ENCODE measurements at regions not wholly inside any gene's neighbourhood (a gene's known extent, or its start where the extent isn't known, plus 50 kb on each side); places are given as distances from the start of the nearest gene placed in this dataset.
"Not testable (repeated sequence)": the region's sequence is repeated elsewhere in the genome, so short reads cannot be mapped to it uniquely, and the experiment has no call there.

- no peak for DNase-seq
Measured at GRCh38 chr1:43108080-43108479, 64.0 kb downstream of the EBNA1BP2 start.

GRCh38 chr1:43107664-43108063, 64.4 kb downstream of the EBNA1BP2 start:
- no peak for DNase-seq

- no peak for DNase-seq
Measured at GRCh38 chr1:43104027-43104763, 67.9 kb downstream of the EBNA1BP2 start.

- no peak for DNase-seq
Measured at GRCh38 chr1:43101061-43101460, 71.0 kb downstream of the EBNA1BP2 start.

GRCh38 chr1:43098200-43098599, 73.9 kb downstream of the EBNA1BP2 start:
- no peak for DNase-seq

DNA sequence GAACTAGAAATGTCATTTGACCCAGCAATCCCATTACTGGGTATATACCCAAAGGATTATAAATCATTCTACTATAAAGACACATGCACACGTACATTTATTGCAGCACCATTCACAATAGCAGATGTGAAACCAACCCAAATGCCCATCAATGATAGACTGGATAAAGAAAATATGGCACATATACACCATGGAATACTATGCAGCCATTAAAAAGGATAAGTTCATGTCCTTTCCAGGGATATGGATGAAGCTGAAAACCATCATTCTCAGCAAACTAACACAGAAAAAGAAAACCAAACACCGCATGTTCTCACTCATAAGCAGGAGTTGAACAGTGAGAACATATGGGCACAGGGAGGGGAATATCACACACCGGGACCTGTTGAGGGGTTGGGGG, 75.6 kb downstream of the EBNA1BP2 start:
- not testable (repeated sequence) for DNase-seq

GRCh38 chr1:43090812-43091211, 81.3 kb downstream of the EBNA1BP2 start:
- DNase-seq: not testable (repeated sequence)

DNA sequence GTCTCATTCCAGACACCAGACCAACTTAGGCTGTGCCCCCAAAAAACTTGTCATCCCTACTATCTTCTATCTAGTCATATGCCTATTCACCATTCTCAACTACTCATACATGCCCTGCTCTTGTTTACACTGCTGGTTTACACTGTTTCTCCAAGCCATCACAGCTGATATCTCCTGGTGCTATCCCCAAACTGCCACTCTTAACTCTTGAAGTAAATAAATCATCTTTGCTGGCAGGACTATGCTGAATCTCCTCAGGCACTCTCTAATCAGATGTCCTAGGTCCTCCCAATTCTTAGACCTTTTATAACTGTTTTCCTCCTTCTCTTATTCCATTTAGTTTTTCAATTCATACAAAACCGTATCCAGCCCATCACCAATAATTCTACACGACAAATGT, 81.9 kb downstream of the EBNA1BP2 start:
- DNase-seq: not testable (repeated sequence)

DNA sequence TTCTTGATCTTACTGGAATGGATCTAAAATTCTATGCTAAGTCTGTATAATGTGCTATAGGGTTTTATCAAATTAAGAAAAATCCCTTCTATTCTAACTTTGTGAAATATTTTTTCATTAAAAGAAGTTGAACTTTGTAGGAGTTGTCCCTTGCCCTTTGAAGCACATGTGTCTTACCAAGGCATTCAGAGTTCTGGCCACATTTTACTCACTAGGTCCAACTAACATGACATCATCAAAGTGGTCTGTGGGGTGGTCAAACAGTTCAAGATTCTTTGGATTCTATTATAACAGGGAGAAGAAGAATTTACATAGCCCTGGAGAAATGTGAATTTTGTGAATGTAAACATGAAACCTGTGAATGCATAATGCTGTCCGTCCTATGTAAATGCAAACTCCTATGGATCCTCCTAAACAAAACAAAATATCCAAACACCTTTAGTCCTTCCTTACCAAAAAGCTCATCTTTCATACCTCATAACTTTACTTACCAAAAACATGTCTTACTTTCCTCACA, 88.7 kb downstream of the EBNA1BP2 start:
- no peak for DNase-seq

DNA sequence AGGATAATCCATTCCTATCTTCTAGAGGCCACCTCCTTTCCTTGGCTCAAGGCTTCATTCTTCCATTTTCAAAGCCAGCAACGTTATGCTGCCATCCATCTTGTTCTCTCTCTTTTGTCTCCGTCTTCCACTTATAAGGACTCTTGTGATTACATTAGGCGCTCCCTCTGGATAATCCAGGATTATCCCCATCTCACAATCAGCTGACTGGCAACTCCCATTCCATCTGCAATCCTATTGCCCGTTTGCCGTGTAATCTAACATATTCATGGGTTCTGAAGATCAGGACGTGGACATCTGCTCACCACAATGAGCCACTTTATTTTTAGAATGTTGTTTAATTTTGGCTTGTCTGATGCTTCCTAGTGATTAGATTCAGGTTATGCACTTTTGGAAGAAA, 89.3 kb downstream of the EBNA1BP2 start:
- no peak for DNase-seq

GRCh38 chr1:43077273-43077672, 94.8 kb downstream of the EBNA1BP2 start:
- no peak for DNase-seq

DNA sequence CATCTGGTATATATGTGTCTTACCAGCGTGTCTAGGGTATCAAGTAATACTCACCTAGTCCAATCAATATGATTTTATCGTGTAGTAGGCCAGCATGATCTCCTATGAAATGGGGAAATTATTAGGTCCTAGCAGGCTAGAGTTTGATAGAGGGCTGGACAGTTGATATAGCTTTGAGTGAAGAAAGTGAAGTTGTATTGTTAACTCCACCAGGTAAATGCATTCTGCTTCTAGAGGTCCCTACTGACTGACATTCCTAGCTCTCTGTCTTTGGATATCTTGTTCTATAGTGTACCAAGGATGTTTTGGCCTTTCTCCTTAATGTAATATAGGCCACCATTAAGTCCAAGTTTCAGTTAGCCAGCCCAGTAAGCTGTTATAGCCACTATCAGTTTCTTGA, 97.4 kb downstream of the EBNA1BP2 start:
- no peak for DNase-seq

GRCh38 chr1:43074244-43074643, 97.8 kb downstream of the EBNA1BP2 start:
- no peak for DNase-seq

- DNase-seq: peak; percentile 44 to 57 (median 51)
Measured at GRCh38 chr1:43073490-43074230, 98.4 kb downstream of the EBNA1BP2 start.

DNA sequence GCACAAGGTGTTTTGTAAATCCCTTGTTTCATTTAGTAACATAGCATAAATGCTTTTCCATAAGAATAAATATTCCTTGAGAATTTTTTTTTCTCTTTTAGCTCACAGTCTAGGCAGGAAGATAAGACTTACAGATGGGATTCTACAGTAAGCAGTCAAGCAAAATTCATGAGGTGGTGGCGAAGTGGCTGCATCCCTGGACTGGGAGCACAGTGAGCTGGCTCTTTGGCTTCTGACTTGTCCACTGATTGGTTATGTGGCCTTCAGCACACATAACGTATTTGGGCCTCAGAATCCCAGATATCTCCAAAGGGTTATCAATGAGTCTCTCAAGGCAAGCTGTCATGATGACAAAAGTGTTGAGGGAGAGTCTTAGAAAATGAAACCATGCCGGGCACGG, 99.8 kb downstream of the EBNA1BP2 start:
- no peak for DNase-seq

DNA sequence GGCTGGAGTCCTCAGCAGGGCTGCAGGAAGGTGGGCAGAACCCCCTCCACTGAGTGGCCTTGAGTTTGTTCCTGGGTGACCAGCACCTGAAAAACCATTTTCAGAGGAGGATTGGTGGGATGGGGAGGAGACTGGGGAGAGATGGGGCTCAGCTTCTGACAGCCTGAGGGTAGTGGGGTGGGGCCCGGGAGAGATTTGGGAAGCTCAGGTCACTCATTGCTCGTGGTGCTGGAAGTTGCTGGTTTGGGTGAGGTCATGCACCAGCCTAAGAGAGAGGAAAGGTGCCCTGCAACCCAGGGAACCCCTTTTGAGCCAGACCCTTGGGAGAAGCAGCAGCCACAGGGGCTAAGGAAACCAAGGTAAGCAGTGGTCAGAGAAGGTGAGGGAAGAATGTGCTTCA, 100.8 kb downstream of the EBNA1BP2 start:
- DNase-seq: no peak

- DNase-seq: no peak
Measured at GRCh38 chr1:43069461-43070050, 102.5 kb downstream of the EBNA1BP2 start.

DNA sequence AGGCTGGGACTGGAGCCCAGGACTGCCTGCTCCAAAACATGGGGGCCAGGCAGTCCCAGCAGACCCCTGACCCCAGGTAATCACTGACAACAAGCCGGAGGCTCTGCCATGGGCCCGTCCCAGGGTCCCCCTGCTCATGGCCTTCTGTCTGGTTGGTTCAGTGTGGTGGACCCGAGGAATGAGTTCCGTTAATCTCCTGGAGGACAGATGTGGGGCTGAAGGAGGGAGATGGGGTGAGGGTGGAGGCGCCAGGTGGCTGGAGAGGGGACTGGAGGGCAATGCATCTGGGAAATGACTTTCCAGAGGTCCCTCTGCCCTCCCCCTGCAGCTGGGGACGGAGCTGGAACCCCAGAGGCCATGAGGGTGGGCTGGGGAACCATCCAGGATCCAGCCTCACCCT, 103.2 kb downstream of the EBNA1BP2 start:
- DNase-seq: no peak

- DNase-seq: peak in 1 of 4 experiments; percentile 13
Measured at GRCh38 chr1:43067977-43068751, 103.9 kb downstream of the EBNA1BP2 start.

GRCh38 chr1:43067233-43067745, 104.8 kb downstream of the EBNA1BP2 start:
- DNase-seq: no peak

- DNase-seq: no peak
Measured at GRCh38 chr1:43066578-43066977, 105.5 kb downstream of the EBNA1BP2 start.

GRCh38 chr1:43065616-43066399, 106.3 kb downstream of the EBNA1BP2 start:
- DNase-seq: no peak
